ENCODE measurements at regions not wholly inside any gene's neighbourhood (a gene's known extent, or its start where the extent isn't known, plus 50 kb on each side); places are given as distances from the start of the nearest gene placed in this dataset.
"Not testable (repeated sequence)": the region's sequence is repeated elsewhere in the genome, so short reads cannot be mapped to it uniquely, and the experiment has no call there.

- H3K4me3 ChIP-seq (replicated peaks in 1 of 2; ENCODE audit: low read depth in 2 of 2, low read length in 2 of 2) = no peak overlapping the region
- no peak for TF ChIP-seq CTCF (IDR thresholded peaks at IDR 0.05; ENCODE audit: low read depth, low read length)
- no peak for DNase-seq (ENCODE audit: low read depth in 2 of 2)
These were observed 1885.4 kb upstream of the CELF4 start for GRCh38 chr18:39450958-39451357.

GRCh38 chr18:39449566-39449965 lies 1884.0 kb upstream of the CELF4 start:
- peak in 1 of 2 donors; percentile 17 for DNase-seq (ENCODE audit: low read depth in 2 of 2)
- TF ChIP-seq CTCF (IDR thresholded peaks at IDR 0.05; ENCODE audit: low read depth, low read length) = no peak

DNA sequence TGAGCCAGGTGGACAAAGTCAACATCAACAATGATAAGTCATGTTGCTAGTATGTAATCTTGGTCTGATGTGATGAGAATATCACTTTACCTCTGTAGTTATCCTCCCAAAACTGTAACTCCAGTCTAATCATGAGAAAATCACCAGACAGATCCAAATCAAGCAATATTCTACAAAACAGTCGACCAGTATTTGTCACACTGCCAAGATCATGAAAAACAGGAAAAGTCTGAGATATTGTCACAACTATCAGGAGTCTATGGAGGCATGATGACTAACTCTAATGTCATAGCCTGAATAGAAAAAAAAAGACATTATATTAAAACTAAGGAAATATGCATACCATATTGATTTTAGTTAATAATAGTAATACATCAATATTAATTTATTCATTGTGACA lies 1883.3 kb upstream of the CELF4 start:
- no peak for TF ChIP-seq CTCF (IDR thresholded peaks at IDR 0.05; ENCODE audit: low read depth, low read length)
- DNase-seq (ENCODE audit: low read depth in 2 of 2) = peak; percentile 19 to 52
- no peak overlapping the region for H3K4me3 ChIP-seq (replicated peaks in 1 of 2; ENCODE audit: low read depth in 2 of 2, low read length in 2 of 2)

More at GRCh38 chr18:39449566-39449965, 1884.0 kb upstream of the CELF4 start:
- no peak overlapping the region for H3K4me3 ChIP-seq (replicated peaks in 1 of 2; ENCODE audit: low read depth in 2 of 2, low read length in 2 of 2)

DNA sequence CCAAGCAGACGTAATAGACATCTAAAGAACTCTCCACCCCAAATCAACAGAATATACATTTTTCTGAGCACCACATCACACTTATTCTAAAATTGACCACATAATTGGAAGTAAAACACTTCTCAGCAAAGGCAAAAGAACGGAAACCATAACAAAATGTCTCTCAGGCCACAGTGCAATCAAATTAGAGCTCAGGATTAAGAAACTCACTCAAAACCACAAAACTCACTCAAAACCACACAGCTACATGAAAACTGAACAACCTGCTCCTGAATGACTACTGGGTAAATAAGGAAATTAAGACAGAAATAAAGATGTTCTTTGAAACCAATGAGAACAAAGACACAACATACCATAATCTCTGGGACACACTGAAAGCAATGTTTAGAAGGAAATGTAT lies 1879.4 kb upstream of the CELF4 start:
- DNase-seq (ENCODE audit: low read depth in 2 of 2); H3K4me3 ChIP-seq (replicated peaks in 1 of 2; ENCODE audit: low read depth in 2 of 2, low read length in 2 of 2): not testable (repeated sequence)

- H3K4me3 ChIP-seq (replicated peaks in 1 of 2; ENCODE audit: low read depth in 2 of 2, low read length in 2 of 2) = no peak overlapping the region
- TF ChIP-seq CTCF (IDR thresholded peaks at IDR 0.05; ENCODE audit: low read depth, low read length) = no peak
- no peak for DNase-seq (ENCODE audit: low read depth in 2 of 2)
These were observed 1876.0 kb upstream of the CELF4 start for GRCh38 chr18:39441648-39442047.

DNA sequence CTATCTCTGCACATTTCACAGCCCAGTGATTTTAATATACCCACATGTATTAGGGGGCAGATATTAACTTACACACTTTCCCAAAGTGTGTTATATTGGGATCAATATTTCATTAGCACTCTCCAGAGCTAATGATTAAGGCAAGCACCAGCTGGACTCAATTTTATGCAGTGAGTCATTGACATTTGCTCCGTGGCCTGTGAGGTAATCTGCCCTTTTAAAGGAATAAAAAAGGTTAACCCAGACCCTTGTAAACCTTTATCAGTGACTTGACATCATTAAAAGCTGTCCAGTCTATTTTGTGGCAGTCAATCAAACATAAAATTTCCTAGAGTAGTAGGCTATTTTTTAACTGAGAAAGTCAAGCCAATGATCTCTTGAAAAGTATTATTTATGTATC lies 1870.4 kb upstream of the CELF4 start:
- no peak for TF ChIP-seq CTCF (IDR thresholded peaks at IDR 0.05; ENCODE audit: low read depth, low read length)
- no peak for DNase-seq (ENCODE audit: low read depth in 2 of 2)
- no peak overlapping the region for H3K4me3 ChIP-seq (replicated peaks in 1 of 2; ENCODE audit: low read depth in 2 of 2, low read length in 2 of 2)

GRCh38 chr18:39435209-39435608 lies 1869.6 kb upstream of the CELF4 start:
- no peak for TF ChIP-seq CTCF (IDR thresholded peaks at IDR 0.05; ENCODE audit: low read depth, low read length)
- no peak for DNase-seq (ENCODE audit: low read depth in 2 of 2)
- no peak overlapping the region for H3K4me3 ChIP-seq (replicated peaks in 1 of 2; ENCODE audit: low read depth in 2 of 2, low read length in 2 of 2)
